C4-2B (cell line): ENCODE measurements at regions not wholly inside any gene's neighbourhood (a gene's known extent, or its start where the extent isn't known, plus 50 kb on each side); places are given as distances from the start of the nearest gene placed in this dataset.

Experiments
- H3K27ac ChIP-seq: fragments of 450-650 bp; 2 replicates; pipeline ENCODE4 v1.5.1; 2017
- ZFX ChIP-seq: fragments of 450-650 bp; IDR thresholded peaks from 2 replicates; pipeline ENCODE4 v1.6.1; 2017
- TF ChIP-seq, protein P1 (sequence below): fragments of 450-650 bp; conservative IDR thresholded peaks from 2 replicates; pipeline ENCODE4 v1.5.1; 2017; ENCODE audit warnings: mild to moderate bottlenecking

GRCh38 chr2:215718890-215719289, 283.0 kb upstream of the FN1 start:
- no peak overlapping the region for H3K27ac ChIP-seq
- TF ChIP-seq ZFX = no peak
- TF ChIP-seq, protein P1, sequence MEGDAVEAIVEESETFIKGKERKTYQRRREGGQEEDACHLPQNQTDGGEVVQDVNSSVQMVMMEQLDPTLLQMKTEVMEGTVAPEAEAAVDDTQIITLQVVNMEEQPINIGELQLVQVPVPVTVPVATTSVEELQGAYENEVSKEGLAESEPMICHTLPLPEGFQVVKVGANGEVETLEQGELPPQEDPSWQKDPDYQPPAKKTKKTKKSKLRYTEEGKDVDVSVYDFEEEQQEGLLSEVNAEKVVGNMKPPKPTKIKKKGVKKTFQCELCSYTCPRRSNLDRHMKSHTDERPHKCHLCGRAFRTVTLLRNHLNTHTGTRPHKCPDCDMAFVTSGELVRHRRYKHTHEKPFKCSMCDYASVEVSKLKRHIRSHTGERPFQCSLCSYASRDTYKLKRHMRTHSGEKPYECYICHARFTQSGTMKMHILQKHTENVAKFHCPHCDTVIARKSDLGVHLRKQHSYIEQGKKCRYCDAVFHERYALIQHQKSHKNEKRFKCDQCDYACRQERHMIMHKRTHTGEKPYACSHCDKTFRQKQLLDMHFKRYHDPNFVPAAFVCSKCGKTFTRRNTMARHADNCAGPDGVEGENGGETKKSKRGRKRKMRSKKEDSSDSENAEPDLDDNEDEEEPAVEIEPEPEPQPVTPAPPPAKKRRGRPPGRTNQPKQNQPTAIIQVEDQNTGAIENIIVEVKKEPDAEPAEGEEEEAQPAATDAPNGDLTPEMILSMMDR = no peak

GRCh38 chr2:215718436-215718835, 282.6 kb upstream of the FN1 start:
- TF ChIP-seq ZFX = no peak
- TF ChIP-seq, protein P1 = no peak
- H3K27ac ChIP-seq = no peak overlapping the region

- H3K27ac ChIP-seq = no peak overlapping the region
- TF ChIP-seq, protein P1 = no peak
- no peak for TF ChIP-seq ZFX
Observed at GRCh38 chr2:215717501-215718381, 281.9 kb upstream of the FN1 start.

- no peak overlapping the region for H3K27ac ChIP-seq
- no peak for TF ChIP-seq ZFX
- TF ChIP-seq, protein P1 = no peak
Observed at GRCh38 chr2:215716956-215717355, 281.1 kb upstream of the FN1 start.

DNA sequence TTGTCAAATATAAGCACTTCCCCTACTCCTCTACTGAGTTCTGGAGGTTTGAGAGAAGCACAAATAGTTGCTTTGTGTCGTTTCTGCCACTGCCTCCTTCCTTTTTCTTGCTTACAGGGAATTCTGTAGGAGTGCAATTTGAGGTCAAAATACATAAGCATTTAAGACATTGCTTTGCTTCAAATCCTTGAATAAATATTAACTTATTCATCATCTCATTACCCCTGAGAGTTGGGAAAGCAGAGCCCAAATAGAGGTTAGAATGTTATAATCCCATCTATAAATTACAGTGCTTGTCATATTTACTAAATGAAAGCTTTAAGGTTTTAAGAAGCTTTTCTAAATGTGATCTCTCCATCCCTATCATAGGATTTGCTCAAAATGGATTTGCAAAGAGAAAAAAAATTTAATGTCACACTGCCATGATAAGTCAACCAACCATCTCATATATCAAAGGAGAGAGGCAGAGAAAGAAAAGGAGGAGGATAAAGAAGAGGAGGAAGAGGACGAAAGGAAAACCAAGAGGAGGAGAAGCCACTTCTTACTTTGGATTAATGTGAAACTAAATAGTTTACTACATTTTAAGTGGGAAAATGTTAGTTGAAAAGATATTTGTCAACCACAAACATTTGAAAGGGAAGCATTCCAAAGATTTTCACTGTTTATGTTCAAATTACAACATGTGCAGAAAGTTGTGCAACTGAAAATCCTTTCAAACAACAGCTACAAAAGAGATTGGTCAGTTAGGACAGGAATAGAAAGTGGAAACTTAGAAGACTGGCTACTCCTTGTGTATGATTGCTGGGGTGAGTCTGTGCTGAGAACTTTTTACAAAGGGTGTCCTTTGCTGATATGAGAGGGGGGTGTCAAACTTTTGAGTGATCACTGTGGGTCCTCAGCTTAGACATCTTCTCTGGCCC, 277.3 kb upstream of the FN1 start:
- no peak overlapping the region for H3K27ac ChIP-seq
- no peak for TF ChIP-seq ZFX
- TF ChIP-seq, protein P1 = no peak

DNA sequence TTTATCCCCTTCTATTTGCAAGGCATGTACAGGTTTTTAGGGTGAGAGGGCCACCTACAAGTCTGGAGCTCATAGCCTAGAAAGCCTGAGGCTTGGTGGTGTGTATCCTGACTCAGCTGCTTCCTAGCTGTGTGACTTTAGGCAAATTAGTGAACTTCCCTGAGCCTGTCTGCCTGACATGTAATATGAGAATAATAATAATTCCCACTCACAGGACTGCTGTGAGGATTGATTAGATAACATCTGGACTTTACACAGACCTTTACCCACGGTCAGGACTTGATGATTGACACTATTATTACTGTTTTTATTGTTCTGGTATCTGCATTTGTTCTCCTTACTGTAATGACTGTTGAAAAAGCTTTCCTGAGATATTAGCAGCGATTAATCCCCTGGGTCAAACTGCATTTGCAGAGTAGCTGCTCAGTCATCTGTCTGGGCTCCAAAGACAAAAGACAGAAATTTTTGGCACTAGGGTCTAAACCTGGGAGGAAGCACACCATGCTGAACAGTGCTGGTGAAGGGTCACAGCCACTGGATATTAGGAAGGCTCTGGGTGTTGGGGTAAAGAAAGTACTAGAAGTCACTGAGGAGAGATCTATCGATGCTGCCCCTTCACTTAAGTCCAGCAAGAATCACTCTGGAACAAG, 276.5 kb upstream of the FN1 start:
- H3K27ac ChIP-seq = no peak overlapping the region
- no peak for TF ChIP-seq ZFX
- TF ChIP-seq, protein P1 = no peak
